Frontal cortex (tissue), 3 donors: ENCODE measurements at regions not wholly inside any gene's neighbourhood (a gene's known extent, or its start where the extent isn't known, plus 50 kb on each side); places are given as distances from the start of the nearest gene placed in this dataset.

Experiments used
- DNase-seq, 2 donors: peaks; one replicate each; pipeline ENCODE4 v3.0.0; 2012; ENCODE audit warnings: low spot score in 2 of 2
- FAIRE-seq: peaks from 2 replicates; lab custom pipeline; 2012; peaks lifted over from hg19 to GRCh38; lab: Jason Lieb, UNC
- donor health status: control.
- donor health status: control.
- donor health status: control.

DNA sequence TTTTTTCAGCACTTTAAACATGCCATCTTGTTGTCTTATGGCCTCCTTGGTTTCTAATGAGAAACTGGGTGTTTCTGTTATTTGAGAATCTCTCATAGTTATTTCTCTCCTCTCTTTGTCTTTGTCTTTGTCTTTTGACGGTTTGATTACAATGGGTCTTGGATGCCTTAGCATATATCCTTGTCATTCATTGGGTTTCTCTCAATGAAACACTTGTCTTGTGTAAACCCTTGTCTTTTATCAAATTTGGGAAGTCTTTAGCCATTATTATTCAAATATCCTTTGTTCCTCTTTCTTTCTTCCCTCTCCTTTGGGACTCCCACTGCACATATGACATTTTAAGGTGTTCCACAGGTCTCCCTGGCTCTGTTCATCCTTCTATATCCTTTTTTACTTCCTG, 373.5 kb upstream of the TBX3 start:
- no peak for DNase-seq
- no peak for FAIRE-seq

- DNase-seq (no peak), FAIRE-seq (no peak)
Measured at GRCh38 chr12:115051378-115051777, 367.4 kb upstream of the TBX3 start.

- FAIRE-seq (no peak), DNase-seq (no peak)
Measured at GRCh38 chr12:115049614-115050013, 365.6 kb upstream of the TBX3 start.

DNA sequence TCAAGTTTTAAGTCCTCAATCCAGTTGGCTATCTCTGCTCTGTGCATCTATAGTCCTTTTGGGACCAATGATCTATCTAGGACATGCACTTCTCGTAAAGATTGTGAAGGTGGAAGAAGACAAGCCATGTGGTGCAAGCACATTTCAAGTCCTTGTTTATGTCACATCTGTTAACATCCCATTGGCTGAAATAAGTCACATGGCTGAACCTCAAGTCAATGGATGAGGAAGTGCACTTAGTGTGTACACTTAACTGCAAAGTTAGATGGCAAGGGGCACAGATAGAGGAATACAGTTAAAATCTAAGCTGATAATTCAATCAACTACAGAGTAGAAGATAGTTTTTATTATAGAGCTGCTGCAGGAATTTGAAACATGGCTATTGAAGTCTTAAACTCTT, 362.8 kb upstream of the TBX3 start:
- no peak for FAIRE-seq

GRCh38 chr12:115044073-115044472, 360.1 kb upstream of the TBX3 start:
- FAIRE-seq (no peak), DNase-seq (no peak)

More for the DNA sequence above, 362.8 kb upstream of the TBX3 start:
- DNase-seq: no peak

GRCh38 chr12:115043079-115043478, 359.1 kb upstream of the TBX3 start:
- FAIRE-seq (no peak), DNase-seq (no peak)

GRCh38 chr12:115042341-115042740, 358.4 kb upstream of the TBX3 start:
- no peak for DNase-seq
- no peak for FAIRE-seq

DNA sequence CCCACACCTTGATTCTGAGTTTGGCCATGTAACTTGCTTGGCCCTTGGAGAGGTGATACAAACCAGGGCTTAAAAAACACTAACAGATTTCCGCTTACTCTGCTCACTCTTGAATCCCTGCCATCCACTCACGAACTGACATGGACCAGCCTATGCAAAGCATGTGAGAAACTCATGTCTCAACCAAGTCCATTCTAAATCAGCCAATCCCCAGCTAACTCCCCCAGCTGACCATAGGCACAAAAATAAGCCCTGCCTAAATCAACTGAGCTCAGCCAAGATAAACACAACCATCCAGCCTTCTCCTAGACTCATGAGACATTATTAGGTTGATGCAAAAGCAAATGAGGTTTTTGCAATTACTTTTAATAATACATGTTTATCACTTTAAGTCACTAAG, 353.9 kb upstream of the TBX3 start:
- FAIRE-seq: no peak
- DNase-seq: no peak

- DNase-seq: no peak
- no peak for FAIRE-seq
Measured at GRCh38 chr12:115035535-115036107, 351.6 kb upstream of the TBX3 start.

DNA sequence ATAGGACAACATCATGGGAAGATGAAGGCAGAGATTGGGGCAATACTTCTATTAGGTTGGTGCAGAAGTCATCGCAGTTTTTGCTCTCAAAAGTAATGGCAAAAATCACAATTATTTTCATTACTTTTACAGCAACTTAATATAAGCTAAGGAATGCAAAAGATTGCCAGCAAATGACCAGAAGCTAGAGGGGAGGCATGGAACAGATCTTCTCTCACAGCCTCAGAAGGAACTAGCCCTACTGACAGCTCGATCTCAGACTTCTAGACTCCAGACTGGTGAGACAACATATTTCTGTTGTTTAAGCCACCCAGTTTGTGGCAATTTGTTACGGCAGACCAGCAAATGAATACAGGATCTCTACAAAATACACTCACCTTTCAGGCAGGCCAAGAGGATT, 348.5 kb upstream of the TBX3 start:
- DNase-seq: no peak
- no peak for FAIRE-seq

GRCh38 chr12:115030017-115030416, 346.0 kb upstream of the TBX3 start:
- no peak for FAIRE-seq
- DNase-seq: no peak

DNA sequence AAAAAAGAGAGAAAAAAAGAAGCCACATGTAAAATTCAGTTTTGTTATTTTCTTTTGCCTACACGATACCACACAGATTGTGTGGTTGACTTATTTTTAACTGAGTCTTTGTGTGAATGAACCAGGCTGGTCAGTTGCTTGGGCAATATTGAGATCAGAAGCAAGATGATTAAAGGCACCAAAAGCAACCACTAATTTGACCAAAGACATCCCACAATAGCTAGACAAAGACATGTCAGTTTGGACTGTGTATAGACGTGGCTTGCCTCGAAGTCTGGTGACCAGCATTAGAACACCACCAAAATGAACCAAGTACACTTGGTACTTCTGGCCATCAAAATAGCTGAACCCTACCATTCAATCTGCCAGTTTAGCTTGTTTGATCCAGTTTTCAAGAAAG, 340.6 kb upstream of the TBX3 start:
- DNase-seq: no peak
- FAIRE-seq: no peak

GRCh38 chr12:115023279-115024265, 339.6 kb upstream of the TBX3 start:
- FAIRE-seq: no peak
- DNase-seq: peak in 1 of 2 donors; percentile 14

DNA sequence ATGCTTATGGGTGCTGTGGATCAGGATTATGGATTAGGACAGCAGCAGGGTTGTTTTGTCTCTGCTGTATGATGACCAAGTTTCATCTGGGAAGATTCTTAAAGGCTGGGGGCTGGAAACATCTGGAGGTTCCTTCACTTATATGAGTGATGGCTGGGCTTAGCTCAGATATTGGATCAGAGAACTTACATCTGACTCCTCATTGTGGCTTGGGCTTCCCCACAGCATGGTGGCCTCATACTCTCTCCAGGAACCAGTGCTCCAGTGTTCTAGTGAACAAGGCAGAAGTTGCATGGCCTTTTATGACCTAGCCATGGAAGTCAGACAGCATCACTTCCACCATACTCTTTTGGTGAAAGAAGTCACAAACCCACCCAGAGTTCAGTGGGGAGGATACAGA, 336.1 kb upstream of the TBX3 start:
- DNase-seq (no peak), FAIRE-seq (no peak)

GRCh38 chr12:115017346-115017745, 333.4 kb upstream of the TBX3 start:
- DNase-seq: no peak

DNA sequence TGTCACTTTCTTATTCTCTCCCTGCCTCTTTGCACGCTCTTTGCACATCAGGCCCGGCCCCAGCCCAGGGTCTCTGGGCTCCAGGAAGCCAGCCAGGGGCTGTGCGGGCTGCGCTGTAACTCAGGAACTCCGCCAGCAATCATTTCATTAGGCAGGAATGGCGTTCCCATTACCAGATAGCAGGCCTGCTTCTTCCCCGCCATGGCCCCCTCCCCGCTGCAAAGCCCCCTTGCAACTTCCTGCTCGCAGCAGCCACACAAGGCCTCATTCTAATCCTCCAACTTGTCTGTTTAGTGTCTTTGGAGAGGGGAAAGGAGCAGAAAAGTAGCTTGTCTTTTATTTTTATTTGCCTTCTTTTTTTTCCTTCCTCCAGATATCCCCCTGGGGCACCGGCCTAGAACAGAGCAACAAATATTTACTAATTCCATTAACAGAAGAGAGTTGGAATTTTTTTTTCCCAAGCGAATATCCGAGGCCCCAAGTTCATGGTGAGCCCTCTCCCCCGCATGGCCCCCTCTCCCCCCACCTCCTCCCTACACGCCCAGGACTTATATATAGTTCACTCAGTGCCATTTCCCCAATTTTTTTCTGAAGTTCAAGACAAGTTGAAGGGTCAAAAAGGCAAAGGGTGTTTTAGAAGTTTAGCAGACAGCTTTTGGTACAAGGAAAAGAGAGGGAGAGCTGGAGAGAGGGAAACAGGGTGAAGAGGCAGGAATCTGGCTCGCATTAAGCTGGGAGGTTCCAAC, 329.4 kb upstream of the TBX3 start:
- no peak for DNase-seq
- no peak for FAIRE-seq

More at GRCh38 chr12:115017346-115017745, 333.4 kb upstream of the TBX3 start:
- no peak for FAIRE-seq

- FAIRE-seq: no peak
- DNase-seq: no peak
Measured at GRCh38 chr12:115012861-115013235, 328.9 kb upstream of the TBX3 start.

- DNase-seq (no peak), FAIRE-seq (no peak)
Measured at GRCh38 chr12:115011703-115012102, 327.7 kb upstream of the TBX3 start.

DNA sequence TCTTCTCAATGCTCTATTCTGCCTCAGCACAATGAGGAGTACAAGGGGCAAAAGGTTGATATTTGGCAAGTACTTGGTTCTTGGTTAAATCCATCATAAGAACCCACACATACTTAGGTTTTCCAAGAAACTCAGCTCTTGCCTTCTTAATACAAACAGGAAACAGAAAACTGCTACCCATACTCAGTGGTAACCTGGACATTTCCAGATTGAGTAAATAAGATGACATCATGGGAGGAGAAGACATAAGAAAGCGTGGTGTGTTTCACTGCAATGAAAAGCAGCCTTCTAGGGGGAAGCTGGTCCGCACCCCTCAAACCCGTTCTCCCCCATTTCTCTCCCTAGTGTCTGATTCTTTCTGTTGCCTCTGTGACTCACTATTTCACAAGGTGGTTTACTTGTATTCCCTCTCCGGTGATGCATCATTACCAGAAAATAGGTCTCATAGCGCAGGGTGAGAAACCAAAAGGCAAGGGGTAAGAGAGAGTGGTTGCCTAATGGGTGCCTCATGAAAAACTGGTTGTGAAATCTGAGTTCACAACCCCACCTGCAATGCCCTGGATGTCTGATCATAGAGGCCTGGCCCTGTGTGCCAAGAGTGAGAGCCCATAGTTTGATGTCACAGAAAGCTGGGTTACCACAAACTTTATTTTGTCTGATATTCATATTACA, 326.5 kb upstream of the TBX3 start:
- DNase-seq: no peak
- no peak for FAIRE-seq

GRCh38 chr12:115008929-115009328, 325.0 kb upstream of the TBX3 start:
- FAIRE-seq: no peak
- DNase-seq: no peak
